DOHH2 (cell line): ENCODE measurements at regions not wholly inside any gene's neighbourhood (a gene's known extent, or its start where the extent isn't known, plus 50 kb on each side); places are given as distances from the start of the nearest gene placed in this dataset.

Experiments
- H3F3A ChIP-seq: fragments of 200-600 bp; sonication (generic), shearing (Covaris generic); 2 replicates; pipeline ENCODE4 v1.6.0; 2016; ENCODE audit warnings: antibody characterized with exemption, mild to moderate bottlenecking; ENCODE audit not compliant: control insufficient read depth, insufficient read depth
- H3K27ac ChIP-seq: fragments of 200-600 bp; sonication (generic); 2 replicates; pipeline ENCODE4 v1.5.1; 2014; ENCODE audit warnings: low read depth, mild to moderate bottlenecking, low read length, moderate library complexity
- H3K27me3 ChIP-seq: fragments of 200-600 bp; sonication (generic); 2 replicates; pipeline ENCODE4 v1.6.1; 2014; ENCODE audit warnings: mild to moderate bottlenecking, low read length, mixed read lengths; ENCODE audit not compliant: control insufficient read depth
- H3K36me3 ChIP-seq: fragments of 200-600 bp; sonication (generic); 2 replicates; pipeline ENCODE4 v1.6.1; 2014; ENCODE audit warnings: mild to moderate bottlenecking, low read length, moderate library complexity, mixed read lengths; ENCODE audit not compliant: control insufficient read depth
- H3K4me1 ChIP-seq: fragments of 200-600 bp; sonication (generic); 2 replicates; pipeline ENCODE4 v1.6.1; 2014; ENCODE audit warnings: mild to moderate bottlenecking, low read length, mixed read lengths; ENCODE audit not compliant: control insufficient read depth
- H3K4me2 ChIP-seq: fragments of 200-600 bp; sonication (generic); 2 replicates; pipeline ENCODE4 v1.6.0; 2014; ENCODE audit warnings: mild to moderate bottlenecking, low read length, moderate library complexity
- H3K4me3 ChIP-seq: fragments of 200-600 bp; sonication (generic); 2 replicates; pipeline ENCODE4 v1.5.1; 2014; ENCODE audit warnings: mild to moderate bottlenecking, low read length, mixed read lengths
- H3K79me2 ChIP-seq: fragments of 200-600 bp; sonication (generic); 2 replicates; pipeline ENCODE4 v1.6.1; 2014; ENCODE audit warnings: mild to moderate bottlenecking, low read length, mixed read lengths; ENCODE audit not compliant: control insufficient read depth
- H3K9me2 ChIP-seq: fragments of 200-600 bp; sonication (generic); replicated peaks from 2 replicates; pipeline ENCODE4 v1.6.1; 2014; ENCODE audit warnings: mild to moderate bottlenecking, low read length, mixed read lengths; ENCODE audit not compliant: control insufficient read depth
- H3K9me3 ChIP-seq: fragments of 200-600 bp; sonication (generic); 2 replicates; pipeline ENCODE4 v1.6.1; 2014; ENCODE audit warnings: antibody characterized with exemption, low read length, mixed read lengths; ENCODE audit not compliant: control insufficient read depth, insufficient read depth
- H4K20me1 ChIP-seq: fragments of 200-600 bp; sonication (generic); 2 replicates; pipeline ENCODE4 v1.6.0; 2014; ENCODE audit warnings: low read depth, mild to moderate bottlenecking, antibody characterized with exemption, low read length, moderate library complexity; ENCODE audit not compliant: control insufficient read depth, insufficient read depth
- EZH2phosphoT487 ChIP-seq: fragments of 200-600 bp; sonication (generic); IDR thresholded peaks from 2 replicates; pipeline ENCODE4 v1.6.1; 2017; ENCODE audit warnings: borderline replicate concordance, mild to moderate bottlenecking, antibody characterized with exemption, low read length, moderate library complexity, mixed read lengths
- TF ChIP-seq, protein P1 (sequence below): fragments of 200-600 bp; sonication (generic); IDR thresholded peaks from one replicate; pipeline ENCODE4 v1.5.1; 2014; ENCODE audit warnings: antibody characterized with exemption, mild to moderate bottlenecking, low read depth, low read length; ENCODE audit not compliant: poor library complexity, severe bottlenecking

DNA sequence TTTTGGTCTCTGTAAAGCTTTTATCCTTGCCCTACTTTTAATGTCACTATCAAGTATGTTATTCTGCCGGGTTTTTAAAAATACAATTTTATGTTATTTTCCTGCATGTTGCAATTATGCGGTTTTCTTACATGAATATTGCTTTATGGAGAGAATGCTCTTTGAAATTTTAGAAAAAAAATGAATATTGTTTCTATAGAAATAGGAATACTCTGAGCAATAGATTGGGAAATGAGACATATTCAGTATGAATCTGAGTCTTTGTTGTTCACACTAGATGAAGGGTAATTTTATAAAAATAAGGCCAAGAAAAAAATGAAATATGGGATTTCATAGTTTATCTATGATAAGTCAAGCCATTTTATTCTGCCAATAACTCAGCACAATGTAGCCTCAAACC, 142.2 kb upstream of the DTNA start:
- Histone ChIP-seq H3K36me3 (no peaks in the 10 kb centered on the region), H3K27me3 (no peaks in the 10 kb centered on the region), H3K79me2 (no peaks in the 10 kb centered on the region), H3K9me2 (no peaks in the 10 kb centered on the region), H3K9me3 (no peaks in the 10 kb centered on the region), H3F3A (no peaks in the 10 kb centered on the region), H3K4me3 (no peak overlapping the region), H4K20me1 (no peaks in the 10 kb centered on the region), H3K27ac (no peak overlapping the region), H3K4me1 (no peaks in the 10 kb centered on the region), H3K4me2 (no peak overlapping the region)
- TF ChIP-seq EZH2phosphoT487 = no peak
- TF ChIP-seq, protein P1, sequence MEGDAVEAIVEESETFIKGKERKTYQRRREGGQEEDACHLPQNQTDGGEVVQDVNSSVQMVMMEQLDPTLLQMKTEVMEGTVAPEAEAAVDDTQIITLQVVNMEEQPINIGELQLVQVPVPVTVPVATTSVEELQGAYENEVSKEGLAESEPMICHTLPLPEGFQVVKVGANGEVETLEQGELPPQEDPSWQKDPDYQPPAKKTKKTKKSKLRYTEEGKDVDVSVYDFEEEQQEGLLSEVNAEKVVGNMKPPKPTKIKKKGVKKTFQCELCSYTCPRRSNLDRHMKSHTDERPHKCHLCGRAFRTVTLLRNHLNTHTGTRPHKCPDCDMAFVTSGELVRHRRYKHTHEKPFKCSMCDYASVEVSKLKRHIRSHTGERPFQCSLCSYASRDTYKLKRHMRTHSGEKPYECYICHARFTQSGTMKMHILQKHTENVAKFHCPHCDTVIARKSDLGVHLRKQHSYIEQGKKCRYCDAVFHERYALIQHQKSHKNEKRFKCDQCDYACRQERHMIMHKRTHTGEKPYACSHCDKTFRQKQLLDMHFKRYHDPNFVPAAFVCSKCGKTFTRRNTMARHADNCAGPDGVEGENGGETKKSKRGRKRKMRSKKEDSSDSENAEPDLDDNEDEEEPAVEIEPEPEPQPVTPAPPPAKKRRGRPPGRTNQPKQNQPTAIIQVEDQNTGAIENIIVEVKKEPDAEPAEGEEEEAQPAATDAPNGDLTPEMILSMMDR = no peak

DNA sequence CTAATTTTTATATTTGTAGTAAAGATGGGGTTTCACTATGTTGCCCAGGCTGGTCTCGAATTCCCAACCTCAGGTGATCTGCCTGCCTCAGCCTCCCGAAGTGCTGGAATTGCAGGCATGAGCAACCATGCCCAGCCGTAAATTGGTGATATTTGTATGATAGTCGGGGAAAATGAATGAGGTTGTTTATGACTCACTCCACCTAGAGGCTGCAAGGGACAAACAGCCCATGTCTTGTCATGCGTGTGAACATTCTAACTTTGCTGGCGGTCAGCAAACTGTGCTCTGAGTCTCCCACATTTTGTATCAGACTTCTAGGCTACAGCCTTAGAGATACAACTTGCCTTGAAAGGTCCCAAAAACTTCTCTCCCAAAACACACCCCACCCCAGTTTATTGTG, 133.5 kb upstream of the DTNA start:
- Histone ChIP-seq H3K36me3 (no peaks in the 10 kb centered on the region), H3K27ac (no peak overlapping the region), H3K9me3 (no peaks in the 10 kb centered on the region), H3K4me2 (no peak overlapping the region), H3K27me3 (no peaks in the 10 kb centered on the region), H3K79me2 (no peaks in the 10 kb centered on the region), H4K20me1 (no peaks in the 10 kb centered on the region), H3K4me1 (no peaks in the 10 kb centered on the region), H3F3A (no peaks in the 10 kb centered on the region), H3K4me3 (no peak overlapping the region), H3K9me2 (no peaks in the 10 kb centered on the region; the same call in none of the 2 replicates)
- TF ChIP-seq EZH2phosphoT487 = no peak
- TF ChIP-seq, protein P1 = no peak

DNA sequence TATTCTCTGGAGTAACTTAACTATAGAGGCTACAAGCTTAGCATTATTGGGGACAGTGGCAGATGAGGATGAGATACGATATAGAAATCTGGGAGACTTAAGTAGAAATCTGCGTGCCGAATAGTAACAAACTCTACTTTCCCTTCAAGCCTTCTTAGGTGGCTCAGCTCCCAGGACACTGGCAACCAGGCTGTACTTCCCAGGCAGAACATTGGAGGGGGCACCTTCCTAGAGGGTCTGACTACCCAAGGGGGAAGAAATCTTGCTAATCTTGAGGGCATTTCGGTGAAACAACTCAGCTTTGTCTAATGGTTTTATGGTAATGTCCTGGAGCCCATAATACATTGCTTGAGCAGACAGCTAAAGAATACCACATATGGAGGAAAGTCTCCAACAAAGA, 126.2 kb upstream of the DTNA start:
- Histone ChIP-seq H3K27me3 (no peaks in the 10 kb centered on the region), H3K4me2 (no peak overlapping the region), H3K9me2 (no peaks in the 10 kb centered on the region), H3K27ac (no peak overlapping the region), H3K9me3 (no peaks in the 10 kb centered on the region), H3K4me3 (no peak overlapping the region), H3F3A (no peaks in the 10 kb centered on the region), H3K79me2 (no peaks in the 10 kb centered on the region), H4K20me1 (no peaks in the 10 kb centered on the region), H3K36me3 (no peaks in the 10 kb centered on the region), H3K4me1 (no peaks in the 10 kb centered on the region)
- TF ChIP-seq, protein P1 = no peak
- no peak for TF ChIP-seq EZH2phosphoT487

DNA sequence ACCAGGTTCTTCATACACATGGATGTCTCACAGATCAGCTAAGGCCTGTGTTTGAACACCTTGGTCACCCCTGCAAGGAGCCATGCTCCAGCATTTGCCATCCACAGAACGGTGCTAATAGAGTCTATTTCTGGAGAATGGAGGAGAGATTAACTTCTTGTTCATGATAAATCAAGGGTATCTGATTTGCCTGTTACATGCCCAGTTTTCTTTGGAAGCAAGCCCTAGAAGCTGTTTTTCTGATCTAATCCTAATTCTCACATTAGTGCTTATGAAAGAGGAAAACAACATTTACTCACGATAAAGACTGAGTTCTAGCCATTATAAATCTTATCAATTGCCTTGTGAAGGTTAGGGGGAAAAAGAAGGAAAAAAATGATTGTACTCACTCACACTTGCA, 119.6 kb upstream of the DTNA start:
- Histone ChIP-seq H3K27me3 (peaks cover 9% of the 10 kb centered on the region; the same call in 1 of the 2 replicates), H4K20me1 (no peaks in the 10 kb centered on the region), H3K27ac (no peak overlapping the region), H3F3A (no peaks in the 10 kb centered on the region), H3K9me3 (no peaks in the 10 kb centered on the region), H3K4me1 (no peaks in the 10 kb centered on the region), H3K79me2 (no peaks in the 10 kb centered on the region), H3K9me2 (no peaks in the 10 kb centered on the region), H3K4me2 (no peak overlapping the region), H3K4me3 (no peak overlapping the region), H3K36me3 (no peaks in the 10 kb centered on the region)
- TF ChIP-seq, protein P1 = no peak
- no peak for TF ChIP-seq EZH2phosphoT487
